Suprapubic skin (tissue), 4 donors: ENCODE measurements at regions not wholly inside any gene's neighbourhood (a gene's known extent, or its start where the extent isn't known, plus 50 kb on each side); places are given as distances from the start of the nearest gene placed in this dataset.

Source experiments
- DNase-seq, 2 donors: peaks; one replicate each; pipeline ENCODE4 v3.0.0-alpha.2; 2019; ENCODE audit warnings: low spot score in 2 of 2
- H3K27ac ChIP-seq: fragments of 200-600 bp; sonication (generic); one replicate; pipeline ENCODE4 v1.5.1; 2019
- H3K27me3 ChIP-seq: fragments of 200-600 bp; sonication (generic); one replicate; pipeline ENCODE4 v1.5.1; 2019
- H3K36me3 ChIP-seq: fragments of 200-600 bp; sonication (generic); one replicate; pipeline ENCODE4 v1.5.1; 2019
- H3K4me1 ChIP-seq: fragments of 200-600 bp; sonication (generic); one replicate; pipeline ENCODE4 v1.5.1; 2019
- H3K4me3 ChIP-seq: fragments of 200-600 bp; sonication (generic); one replicate; pipeline ENCODE4 v1.5.1; 2019; ENCODE audit warnings: mild to moderate bottlenecking
- H3K9me3 ChIP-seq: fragments of 200-600 bp; sonication (generic); one replicate; pipeline ENCODE4 v1.5.1; 2019
- CTCF ChIP-seq, 2 donors: fragments of 200-600 bp in 1 of 2; fragments of 450-650 bp in 1 of 2; sonication (generic) in 1 of 2; IDR thresholded peaks; one replicate each; pipeline ENCODE4 v1.5.1; 2016 to 2019; ENCODE audit warnings: antibody characterized with exemption in 2 of 2, mild to moderate bottlenecking in 1 of 2, moderate library complexity in 1 of 2
- EP300 ChIP-seq: sonication (generic); formaldehyde crosslinking; IDR thresholded peaks from one replicate; pipeline ENCODE4 v1.6.1; 2017; ENCODE audit warnings: antibody characterized with exemption
- POLR2A ChIP-seq, 2 donors: fragments of 450-650 bp; IDR thresholded peaks; one replicate each; pipeline ENCODE4 v1.6.1; 2017; ENCODE audit warnings: antibody characterized with exemption in 2 of 2, mild to moderate bottlenecking in 2 of 2, moderate library complexity in 2 of 2
- POLR2AphosphoS5 ChIP-seq, 3 donors: sonication (generic); formaldehyde crosslinking; IDR thresholded peaks; one replicate each; pipeline ENCODE4 v1.6.1; 2017; ENCODE audit warnings: antibody characterized with exemption in 3 of 3
- WGBS: methylation state at CpG from one replicate; pipeline ENCODE4 v1.1.5; 2018; 5-methylcytosine and 5-hydroxymethylcytosine counted together

GRCh38 chr10:20956843-20957242 lies 59.7 kb upstream of the NEBL start:
- no peak overlapping the region for H3K27ac ChIP-seq
- DNase-seq: no peak
- H3K27me3 ChIP-seq: no peaks in the 10 kb centered on the region
- no peak for TF ChIP-seq POLR2AphosphoS5 (IDR thresholded peaks at IDR 0.05)
- TF ChIP-seq CTCF (IDR thresholded peaks at IDR 0.05): no peak
- no peak for TF ChIP-seq EP300
- no peak for TF ChIP-seq POLR2A (IDR thresholded peaks at IDR 0.05)
- no peak overlapping the region for H3K4me3 ChIP-seq
- 25% methylated on average over 3 of the region's 3 CpGs for WGBS
- no peaks in the 10 kb centered on the region for H3K9me3 ChIP-seq
- H3K36me3 ChIP-seq: no peaks in the 10 kb centered on the region
- H3K4me1 ChIP-seq: peaks cover 29% of the 10 kb centered on the region

- H3K27me3 ChIP-seq: no peaks in the 10 kb centered on the region
- H3K27ac ChIP-seq: no peak overlapping the region
- H3K4me3 ChIP-seq: no peak overlapping the region
- no peaks in the 10 kb centered on the region for H3K36me3 ChIP-seq
- no peak for DNase-seq
- 56% methylated on average over 1 of the region's 1 CpG for WGBS
- peaks cover 27% of the 10 kb centered on the region for H3K4me1 ChIP-seq
- H3K9me3 ChIP-seq: no peaks in the 10 kb centered on the region
- TF ChIP-seq EP300 (no peak), CTCF (IDR thresholded peaks at IDR 0.05) (no peak), POLR2A (IDR thresholded peaks at IDR 0.05) (no peak), POLR2AphosphoS5 (IDR thresholded peaks at IDR 0.05) (no peak)
Measured at GRCh38 chr10:20955355-20955893, 58.3 kb upstream of the NEBL start.

GRCh38 chr10:20954519-20954918 lies 57.4 kb upstream of the NEBL start:
- 83% methylated on average over 5 of the region's 5 CpGs for WGBS
- no peak for DNase-seq
- no peaks in the 10 kb centered on the region for H3K36me3 ChIP-seq

GRCh38 chr10:20953120-20953519 lies 56.0 kb upstream of the NEBL start:
- peaks cover 27% of the 10 kb centered on the region for H3K4me1 ChIP-seq
- no peak for TF ChIP-seq EP300
- no peak for TF ChIP-seq POLR2AphosphoS5 (IDR thresholded peaks at IDR 0.05)
- no peak for TF ChIP-seq CTCF (IDR thresholded peaks at IDR 0.05)
- TF ChIP-seq POLR2A (IDR thresholded peaks at IDR 0.05): no peak
- H3K4me3 ChIP-seq: no peak overlapping the region
- no peak for DNase-seq
- 68% methylated on average over 3 of the region's 3 CpGs for WGBS
- no peaks in the 10 kb centered on the region for H3K27me3 ChIP-seq
- no peaks in the 10 kb centered on the region for H3K9me3 ChIP-seq
- no peaks in the 10 kb centered on the region for H3K36me3 ChIP-seq
- no peak overlapping the region for H3K27ac ChIP-seq

More at GRCh38 chr10:20954519-20954918, 57.4 kb upstream of the NEBL start:
- H3K4me1 ChIP-seq: peaks cover 27% of the 10 kb centered on the region
- no peak overlapping the region for H3K27ac ChIP-seq
- H3K4me3 ChIP-seq: no peak overlapping the region
- no peaks in the 10 kb centered on the region for H3K9me3 ChIP-seq
- no peaks in the 10 kb centered on the region for H3K27me3 ChIP-seq
- TF ChIP-seq POLR2A (IDR thresholded peaks at IDR 0.05) (no peak), CTCF (IDR thresholded peaks at IDR 0.05) (no peak), POLR2AphosphoS5 (IDR thresholded peaks at IDR 0.05) (no peak), EP300 (no peak)

- TF ChIP-seq CTCF (IDR thresholded peaks at IDR 0.05) (no peak), POLR2A (IDR thresholded peaks at IDR 0.05) (no peak), POLR2AphosphoS5 (IDR thresholded peaks at IDR 0.05) (no peak), EP300 (no peak)
- H3K9me3 ChIP-seq: no peaks in the 10 kb centered on the region
- no peaks in the 10 kb centered on the region for H3K27me3 ChIP-seq
- H3K4me3 ChIP-seq: no peak overlapping the region
- no peak overlapping the region for H3K27ac ChIP-seq
- no peak for DNase-seq
- peaks cover 3% of the 10 kb centered on the region for H3K4me1 ChIP-seq
- WGBS: 89% methylated on average over 6 of the region's 6 CpGs
- H3K36me3 ChIP-seq: no peaks in the 10 kb centered on the region
Measured at GRCh38 chr10:20949967-20950366, 52.9 kb upstream of the NEBL start.
